Subcutaneous abdominal adipose tissue (tissue), 5 donors: ENCODE measurements at regions not wholly inside any gene's neighbourhood (a gene's known extent, or its start where the extent isn't known, plus 50 kb on each side); places are given as distances from the start of the nearest gene placed in this dataset.

Experiments
- H3K27ac ChIP-seq: one replicate; pipeline ENCODE4 v1.7.0; 2013; ENCODE audit warnings: low read depth, mild to moderate bottlenecking, inconsistent platforms, low read length, moderate library complexity
- H3K27me3 ChIP-seq, 5 donors: one replicate each; pipeline ENCODE4 v1.7.0; 2013; ENCODE audit warnings: low read length in 5 of 5, inconsistent platforms in 1 of 5; ENCODE audit not compliant: control insufficient read depth in 5 of 5, insufficient read depth in 4 of 5
- H3K36me3 ChIP-seq, 5 donors: one replicate each; pipeline ENCODE4 v1.7.0; 2013; ENCODE audit warnings: low read length in 5 of 5; ENCODE audit not compliant: control insufficient read depth in 5 of 5, insufficient read depth in 5 of 5
- H3K4me1 ChIP-seq, 5 donors: one replicate each; pipeline ENCODE4 v1.7.0; 2013; ENCODE audit warnings: low read length in 5 of 5, mild to moderate bottlenecking in 3 of 5, moderate library complexity in 1 of 5; ENCODE audit not compliant: control insufficient read depth in 5 of 5, insufficient read depth in 5 of 5
- H3K4me3 ChIP-seq, 5 donors: one replicate each; pipeline ENCODE4 v1.7.0; 2013; ENCODE audit warnings: low read length in 5 of 5, low read depth in 1 of 5
- H3K9ac ChIP-seq, 5 donors: one replicate each; pipeline ENCODE4 v1.7.0; 2013; ENCODE audit warnings: low read length in 5 of 5, mild to moderate bottlenecking in 4 of 5, moderate library complexity in 3 of 5
- H3K9me3 ChIP-seq, 5 donors: one replicate each; pipeline ENCODE4 v1.7.0; 2013; ENCODE audit warnings: low read length in 5 of 5; ENCODE audit not compliant: control insufficient read depth in 5 of 5
- donor health status: healthy.
- donor health status: healthy.
- donor health status: healthy.
- donor health status: healthy.
- donor health status: healthy.

- H3K4me1 ChIP-seq: peaks cover 0 to 15% (median 10%) of the 10 kb centered on the region in 5 donors
- no peaks in the 10 kb centered on the region for H3K27me3 ChIP-seq
- no peaks in the 10 kb centered on the region for H3K9me3 ChIP-seq
- no peak overlapping the region for H3K4me3 ChIP-seq
- H3K27ac ChIP-seq: no peak overlapping the region
- no peaks in the 10 kb centered on the region for H3K36me3 ChIP-seq
- no peak overlapping the region for H3K9ac ChIP-seq
Measured at GRCh38 chr2:200230716-200231115, 75.8 kb upstream of the SPATS2L start.

- no peak overlapping the region for H3K4me3 ChIP-seq
- no peaks in the 10 kb centered on the region for H3K4me1 ChIP-seq
- H3K9me3 ChIP-seq: no peaks in the 10 kb centered on the region
- no peaks in the 10 kb centered on the region for H3K27me3 ChIP-seq
- no peaks in the 10 kb centered on the region for H3K36me3 ChIP-seq
- H3K9ac ChIP-seq: no peak overlapping the region
- H3K27ac ChIP-seq: no peak overlapping the region
Measured at GRCh38 chr2:200235533-200235932, 71.0 kb upstream of the SPATS2L start.

GRCh38 chr2:200239216-200239615 is 67.3 kb upstream of the SPATS2L start:
- H3K27me3 ChIP-seq: no peaks in the 10 kb centered on the region

GRCh38 chr2:200242570-200242969 is 63.9 kb upstream of the SPATS2L start:
- Histone ChIP-seq H3K36me3 (no peaks in the 10 kb centered on the region), H3K9me3 (no peaks in the 10 kb centered on the region), H3K4me3 (no peak overlapping the region), H3K27me3 (no peaks in the 10 kb centered on the region), H3K4me1 (no peaks in the 10 kb centered on the region), H3K27ac (no peak overlapping the region), H3K9ac (no peak overlapping the region)

More at GRCh38 chr2:200239216-200239615, 67.3 kb upstream of the SPATS2L start:
- Histone ChIP-seq H3K36me3 (no peaks in the 10 kb centered on the region), H3K9me3 (no peaks in the 10 kb centered on the region), H3K4me1 (no peaks in the 10 kb centered on the region), H3K27ac (no peak overlapping the region), H3K9ac (no peak overlapping the region), H3K4me3 (no peak overlapping the region)

- Histone ChIP-seq H3K27me3 (no peaks in the 10 kb centered on the region), H3K9me3 (no peaks in the 10 kb centered on the region), H3K27ac (no peak overlapping the region), H3K4me3 (no peak overlapping the region), H3K36me3 (no peaks in the 10 kb centered on the region), H3K9ac (no peak overlapping the region), H3K4me1 (no peaks in the 10 kb centered on the region)
Measured at GRCh38 chr2:200243441-200243840, 63.1 kb upstream of the SPATS2L start.

- no peaks in the 10 kb centered on the region for H3K27me3 ChIP-seq
- no peaks in the 10 kb centered on the region for H3K36me3 ChIP-seq
- H3K4me1 ChIP-seq: no peaks in the 10 kb centered on the region
- no peak overlapping the region for H3K27ac ChIP-seq
- no peak overlapping the region for H3K4me3 ChIP-seq
- H3K9me3 ChIP-seq: no peaks in the 10 kb centered on the region
- no peak overlapping the region for H3K9ac ChIP-seq
Measured at GRCh38 chr2:200244111-200244510, 62.4 kb upstream of the SPATS2L start.

- Histone ChIP-seq H3K9me3 (no peaks in the 10 kb centered on the region), H3K9ac (no peak overlapping the region)
Measured at GRCh38 chr2:200247494-200247893, 59.0 kb upstream of the SPATS2L start.

GRCh38 chr2:200252265-200253067 is 54.0 kb upstream of the SPATS2L start:
- no peak overlapping the region for H3K9ac ChIP-seq
- H3K4me1 ChIP-seq: peaks cover 8 to 19% (median 10%) of the 10 kb centered on the region in 5 donors
- H3K27ac ChIP-seq: no peak overlapping the region
- H3K36me3 ChIP-seq: no peaks in the 10 kb centered on the region
- no peaks in the 10 kb centered on the region for H3K9me3 ChIP-seq
- H3K27me3 ChIP-seq: no peaks in the 10 kb centered on the region
- H3K4me3 ChIP-seq: peak overlapping the region in 4 of 5 donors; percentile 1 to 53 (median 16)

More at GRCh38 chr2:200247494-200247893, 59.0 kb upstream of the SPATS2L start:
- Histone ChIP-seq H3K27me3 (no peaks in the 10 kb centered on the region), H3K4me3 (no peak overlapping the region), H3K4me1 (peaks cover under 1 to 4% (median 2%) of the 10 kb centered on the region in 5 donors), H3K36me3 (no peaks in the 10 kb centered on the region), H3K27ac (no peak overlapping the region)

- no peaks in the 10 kb centered on the region for H3K27me3 ChIP-seq
- no peaks in the 10 kb centered on the region for H3K9me3 ChIP-seq
- no peak overlapping the region for H3K27ac ChIP-seq
- H3K36me3 ChIP-seq: no peaks in the 10 kb centered on the region
- H3K9ac ChIP-seq: no peak overlapping the region
- peaks cover 8 to 19% (median 10%) of the 10 kb centered on the region in 5 donors for H3K4me1 ChIP-seq
- no peak overlapping the region for H3K4me3 ChIP-seq
Measured at GRCh38 chr2:200253639-200254038, 52.9 kb upstream of the SPATS2L start.

- no peak overlapping the region for H3K27ac ChIP-seq
- no peaks in the 10 kb centered on the region for H3K36me3 ChIP-seq
- no peaks in the 10 kb centered on the region for H3K27me3 ChIP-seq
- H3K4me1 ChIP-seq: peaks cover 8 to 19% (median 10%) of the 10 kb centered on the region in 5 donors
- H3K9ac ChIP-seq: no peak overlapping the region
- no peaks in the 10 kb centered on the region for H3K9me3 ChIP-seq
- no peak overlapping the region for H3K4me3 ChIP-seq
Measured at GRCh38 chr2:200254773-200255172, 51.7 kb upstream of the SPATS2L start.
